Thyroid gland (tissue), 4 donors: ENCODE measurements at regions not wholly inside any gene's neighbourhood (a gene's known extent, or its start where the extent isn't known, plus 50 kb on each side); places are given as distances from the start of the nearest gene placed in this dataset.

ENCODE experiments used
- POLR2A ChIP-seq, 2 donors: fragments of 450-650 bp; IDR thresholded peaks; one replicate each; pipeline ENCODE4 v1.6.1; 2017; ENCODE audit warnings: antibody characterized with exemption in 2 of 2, mild to moderate bottlenecking in 2 of 2, moderate library complexity in 1 of 2
- TF ChIP-seq, protein P1 (sequence below), 6 experiments: fragments of 200-600 bp in 3 of 6; fragments of 450-650 bp in 3 of 6; sonication (generic) in 3 of 6; IDR thresholded peaks; one replicate each; pipeline ENCODE4 v1.5.1; 2016 to 2019; ENCODE audit warnings: antibody characterized with exemption in 6 of 6, mild to moderate bottlenecking in 2 of 6, inconsistent platforms in 1 of 6, moderate library complexity in 1 of 6

DNA sequence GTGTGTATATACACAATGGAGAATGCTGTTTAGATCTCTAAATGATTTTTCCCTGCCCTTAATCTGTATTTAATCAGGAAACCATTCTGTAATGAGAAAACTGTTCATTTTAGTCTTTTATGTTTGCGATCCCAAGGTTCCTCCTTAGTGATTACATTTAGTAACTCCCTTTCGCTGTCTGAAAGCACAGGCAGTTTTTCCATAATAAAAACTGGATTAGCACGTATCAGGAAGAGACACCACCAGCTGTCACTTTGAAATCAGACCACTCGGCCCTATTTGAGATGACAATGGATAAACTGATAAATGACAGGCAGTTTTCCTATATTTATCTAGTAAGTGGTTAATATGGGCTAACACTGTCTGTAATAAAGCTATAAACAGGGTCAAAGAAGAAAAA, 370.9 kb downstream of the NR4A2 start:
- TF ChIP-seq, protein P1, sequence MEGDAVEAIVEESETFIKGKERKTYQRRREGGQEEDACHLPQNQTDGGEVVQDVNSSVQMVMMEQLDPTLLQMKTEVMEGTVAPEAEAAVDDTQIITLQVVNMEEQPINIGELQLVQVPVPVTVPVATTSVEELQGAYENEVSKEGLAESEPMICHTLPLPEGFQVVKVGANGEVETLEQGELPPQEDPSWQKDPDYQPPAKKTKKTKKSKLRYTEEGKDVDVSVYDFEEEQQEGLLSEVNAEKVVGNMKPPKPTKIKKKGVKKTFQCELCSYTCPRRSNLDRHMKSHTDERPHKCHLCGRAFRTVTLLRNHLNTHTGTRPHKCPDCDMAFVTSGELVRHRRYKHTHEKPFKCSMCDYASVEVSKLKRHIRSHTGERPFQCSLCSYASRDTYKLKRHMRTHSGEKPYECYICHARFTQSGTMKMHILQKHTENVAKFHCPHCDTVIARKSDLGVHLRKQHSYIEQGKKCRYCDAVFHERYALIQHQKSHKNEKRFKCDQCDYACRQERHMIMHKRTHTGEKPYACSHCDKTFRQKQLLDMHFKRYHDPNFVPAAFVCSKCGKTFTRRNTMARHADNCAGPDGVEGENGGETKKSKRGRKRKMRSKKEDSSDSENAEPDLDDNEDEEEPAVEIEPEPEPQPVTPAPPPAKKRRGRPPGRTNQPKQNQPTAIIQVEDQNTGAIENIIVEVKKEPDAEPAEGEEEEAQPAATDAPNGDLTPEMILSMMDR (IDR thresholded peaks at IDR 0.05), result no peak
- no peak for TF ChIP-seq POLR2A (IDR thresholded peaks at IDR 0.05)
